Uterus (tissue), 3 donors: ENCODE measurements at regions not wholly inside any gene's neighbourhood (a gene's known extent, or its start where the extent isn't known, plus 50 kb on each side); places are given as distances from the start of the nearest gene placed in this dataset.

Experiments
- DNase-seq, 2 donors: peaks; one replicate each; pipeline ENCODE4 v3.0.0-alpha.2; 2019 to 2020
- H3K27ac ChIP-seq, 2 donors: fragments of 200-600 bp; sonication (generic); 1 replicate in 1 of 2; 2 replicates in 1 of 2; pipeline ENCODE4 v1.5.1; 2016 to 2018
- H3K27me3 ChIP-seq, 2 donors: fragments of 200-600 bp; sonication (generic); one replicate each; pipeline ENCODE4 v1.5.1; 2018 to 2019; ENCODE audit warnings: control low read depth in 1 of 2
- H3K36me3 ChIP-seq, 2 donors: fragments of 200-600 bp; sonication (generic); one replicate each; pipeline ENCODE4 v1.5.1; 2019; ENCODE audit warnings: control low read depth in 1 of 2
- H3K4me1 ChIP-seq, 2 donors: fragments of 200-600 bp; sonication (generic); one replicate each; pipeline ENCODE4 v1.5.1; 2018 to 2019; ENCODE audit warnings: control low read depth in 1 of 2
- H3K4me3 ChIP-seq, 2 donors: fragments of 200-600 bp; sonication (generic); 1 replicate in 1 of 2; 2 replicates in 1 of 2; pipeline ENCODE4 v1.5.1; 2018 to 2019; ENCODE audit warnings: mild to moderate bottlenecking in 1 of 2
- H3K9me3 ChIP-seq, 2 donors: fragments of 200-600 bp; sonication (generic); one replicate each; pipeline ENCODE4 v1.5.1; 2019; ENCODE audit warnings: control low read depth in 1 of 2
- POLR2A ChIP-seq, 2 donors: fragments of 450-650 bp; IDR thresholded peaks; one replicate each; pipeline ENCODE4 v1.6.1; 2016; ENCODE audit warnings: antibody characterized with exemption in 2 of 2, mild to moderate bottlenecking in 1 of 2, moderate library complexity in 1 of 2
- intact Hi-C: fragments of 100-400 bp; cut with DNase I; formaldehyde crosslinking; loops from one replicate; pipeline ENCODE4 v1.15.1; 2023; ENCODE audit warnings: low total_unique reads
- TF ChIP-seq, protein P1 (sequence below), 4 experiments: fragments of 200-600 bp in 2 of 4; fragments of 450-650 bp in 2 of 4; sonication (generic) in 2 of 4; IDR thresholded peaks; one replicate each; pipeline ENCODE4 v1.5.1; 2016 to 2019; ENCODE audit warnings: antibody characterized with exemption in 4 of 4, mild to moderate bottlenecking in 2 of 4, moderate library complexity in 1 of 4
- donor health status: DM: yes; HTN: yes; CAD: no.

DNA sequence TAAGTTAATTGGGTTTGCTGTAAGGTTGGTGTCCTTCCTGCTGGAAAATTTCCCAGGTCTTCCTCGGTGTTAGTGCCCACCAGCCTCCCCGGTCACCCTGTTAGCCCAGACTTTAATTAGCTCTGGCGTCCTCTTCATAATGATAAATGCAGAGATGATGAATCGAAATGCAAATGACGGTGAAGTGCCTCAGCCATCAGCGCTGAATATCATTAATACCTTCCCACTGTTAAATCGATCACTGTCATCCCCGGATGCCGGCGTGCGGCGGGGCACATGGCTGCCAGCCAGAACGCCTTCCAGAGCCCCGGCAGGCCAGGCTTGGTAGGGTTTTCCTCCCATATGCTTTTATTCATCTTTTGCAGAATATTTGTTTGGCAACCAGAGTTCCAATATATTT, 204.5 kb downstream of the IRX2 start:
- H3K27ac ChIP-seq: no peak overlapping the region
- TF ChIP-seq, protein P1, sequence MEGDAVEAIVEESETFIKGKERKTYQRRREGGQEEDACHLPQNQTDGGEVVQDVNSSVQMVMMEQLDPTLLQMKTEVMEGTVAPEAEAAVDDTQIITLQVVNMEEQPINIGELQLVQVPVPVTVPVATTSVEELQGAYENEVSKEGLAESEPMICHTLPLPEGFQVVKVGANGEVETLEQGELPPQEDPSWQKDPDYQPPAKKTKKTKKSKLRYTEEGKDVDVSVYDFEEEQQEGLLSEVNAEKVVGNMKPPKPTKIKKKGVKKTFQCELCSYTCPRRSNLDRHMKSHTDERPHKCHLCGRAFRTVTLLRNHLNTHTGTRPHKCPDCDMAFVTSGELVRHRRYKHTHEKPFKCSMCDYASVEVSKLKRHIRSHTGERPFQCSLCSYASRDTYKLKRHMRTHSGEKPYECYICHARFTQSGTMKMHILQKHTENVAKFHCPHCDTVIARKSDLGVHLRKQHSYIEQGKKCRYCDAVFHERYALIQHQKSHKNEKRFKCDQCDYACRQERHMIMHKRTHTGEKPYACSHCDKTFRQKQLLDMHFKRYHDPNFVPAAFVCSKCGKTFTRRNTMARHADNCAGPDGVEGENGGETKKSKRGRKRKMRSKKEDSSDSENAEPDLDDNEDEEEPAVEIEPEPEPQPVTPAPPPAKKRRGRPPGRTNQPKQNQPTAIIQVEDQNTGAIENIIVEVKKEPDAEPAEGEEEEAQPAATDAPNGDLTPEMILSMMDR (IDR thresholded peaks at IDR 0.05): no peak
- TF ChIP-seq POLR2A (IDR thresholded peaks at IDR 0.05): no peak
- H3K36me3 ChIP-seq: no peaks in the 10 kb centered on the region
- no peak for DNase-seq
- H3K4me1 ChIP-seq: no peaks in the 10 kb centered on the region
- no peaks in the 10 kb centered on the region for H3K27me3 ChIP-seq
- no peak overlapping the region for H3K4me3 ChIP-seq
- intact Hi-C loops: no loop called here
- H3K9me3 ChIP-seq: no peaks in the 10 kb centered on the region

DNA sequence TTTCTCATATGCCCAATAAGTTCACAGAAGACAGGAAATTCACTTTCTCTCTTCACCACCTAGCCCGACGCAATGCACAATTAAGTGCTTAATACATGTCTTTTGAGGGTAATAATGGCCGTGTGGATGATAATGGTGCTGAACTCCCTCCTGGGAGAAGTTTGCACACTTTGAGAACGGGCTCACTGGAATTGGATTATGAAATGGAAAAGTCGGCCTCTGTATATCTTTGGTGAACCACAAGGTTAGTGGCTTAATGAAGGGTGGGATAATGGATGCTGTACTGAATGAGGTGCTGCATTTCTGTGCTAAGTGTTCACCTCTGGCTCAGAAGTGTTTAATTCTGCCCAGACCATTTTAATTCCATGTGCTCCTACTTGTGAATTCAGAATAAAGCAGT, 207.5 kb downstream of the IRX2 start:
- H3K9me3 ChIP-seq: no peaks in the 10 kb centered on the region
- H3K27ac ChIP-seq: no peak overlapping the region
- no peaks in the 10 kb centered on the region for H3K27me3 ChIP-seq
- TF ChIP-seq, protein P1 (IDR thresholded peaks at IDR 0.05): no peak
- TF ChIP-seq POLR2A (IDR thresholded peaks at IDR 0.05): no peak
- H3K36me3 ChIP-seq: no peaks in the 10 kb centered on the region
- H3K4me1 ChIP-seq: no peaks in the 10 kb centered on the region
- intact Hi-C loops: no loop called here
- no peak for DNase-seq
- no peak overlapping the region for H3K4me3 ChIP-seq

DNA sequence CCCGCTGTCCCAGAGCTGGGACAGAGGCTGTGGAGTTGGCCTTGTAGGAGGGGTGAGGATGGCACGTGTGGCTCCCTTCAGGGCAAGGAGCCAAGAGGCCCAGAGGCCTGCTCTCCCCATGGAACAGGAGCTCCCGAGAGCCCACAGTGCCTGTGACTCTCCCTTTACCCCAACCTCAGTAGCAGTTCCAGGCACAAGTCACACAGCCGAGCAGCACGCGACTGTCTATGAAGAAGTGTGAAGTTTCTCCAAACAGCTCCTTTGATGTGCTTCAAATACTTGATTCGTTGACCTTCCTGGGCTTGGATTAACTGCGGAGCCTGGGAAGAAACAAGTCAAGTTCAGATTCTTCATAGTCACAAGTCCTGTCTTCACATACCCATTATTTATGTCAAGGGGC, 208.7 kb downstream of the IRX2 start:
- Histone ChIP-seq H3K36me3 (no peaks in the 10 kb centered on the region), H3K4me3 (no peak overlapping the region), H3K4me1 (no peaks in the 10 kb centered on the region), H3K27me3 (no peaks in the 10 kb centered on the region), H3K9me3 (no peaks in the 10 kb centered on the region), H3K27ac (no peak overlapping the region)
- no peak for DNase-seq
- TF ChIP-seq, protein P1 (IDR thresholded peaks at IDR 0.05): no peak
- no peak for TF ChIP-seq POLR2A (IDR thresholded peaks at IDR 0.05)
- intact Hi-C loops: no loop called here

DNA sequence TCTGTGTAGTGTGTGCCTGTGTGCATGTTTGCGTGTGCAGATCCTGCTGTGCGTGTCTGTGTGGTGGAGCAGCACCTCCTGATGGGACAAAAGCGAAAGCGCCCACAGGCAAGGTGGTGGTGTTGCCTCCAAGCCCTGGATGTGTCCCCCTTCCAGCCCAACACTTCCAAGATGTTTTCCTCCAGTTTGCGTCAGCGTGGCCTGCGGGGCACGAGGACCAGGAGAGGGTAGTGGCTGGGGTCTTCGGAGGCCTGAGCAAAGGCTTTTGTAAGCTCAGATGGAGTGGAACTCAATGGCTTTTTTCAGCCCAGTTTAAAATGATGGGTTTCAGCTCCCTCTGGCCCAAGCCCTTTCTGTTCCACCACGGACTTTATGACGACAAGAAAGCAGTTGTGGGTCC, 209.5 kb downstream of the IRX2 start:
- Histone ChIP-seq H3K36me3 (no peaks in the 10 kb centered on the region), H3K9me3 (no peaks in the 10 kb centered on the region), H3K4me1 (no peaks in the 10 kb centered on the region), H3K27me3 (no peaks in the 10 kb centered on the region), H3K27ac (no peak overlapping the region), H3K4me3 (no peak overlapping the region)
- no peak for DNase-seq
- intact Hi-C loops: no loop called here
- no peak for TF ChIP-seq POLR2A (IDR thresholded peaks at IDR 0.05)
- TF ChIP-seq, protein P1 (IDR thresholded peaks at IDR 0.05): no peak

DNA sequence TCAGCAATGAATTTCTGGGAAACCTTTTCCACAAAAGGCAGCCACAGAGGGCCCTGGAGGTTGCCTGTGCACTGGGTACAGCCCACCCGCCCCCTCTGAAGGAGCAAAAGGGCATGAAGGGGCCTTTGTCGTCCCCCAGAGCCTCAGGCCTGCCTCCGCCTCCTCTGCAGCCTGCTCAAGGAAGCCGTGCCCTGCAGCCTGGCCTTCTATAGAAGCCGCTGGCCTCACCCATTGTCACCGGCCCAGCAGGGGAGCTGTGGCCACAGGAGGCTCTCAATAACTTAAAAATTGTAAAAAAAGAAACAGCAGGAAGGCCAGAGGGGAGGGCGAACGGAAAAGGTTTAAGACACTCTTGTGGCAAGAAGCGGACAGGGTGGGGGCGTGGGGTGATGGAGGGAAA, 213.3 kb downstream of the IRX2 start:
- Histone ChIP-seq H3K36me3 (no peaks in the 10 kb centered on the region), H3K27me3 (no peaks in the 10 kb centered on the region), H3K4me3 (no peak overlapping the region), H3K27ac (no peak overlapping the region), H3K4me1 (no peaks in the 10 kb centered on the region), H3K9me3 (no peaks in the 10 kb centered on the region)
- no peak for TF ChIP-seq POLR2A (IDR thresholded peaks at IDR 0.05)
- TF ChIP-seq, protein P1 (IDR thresholded peaks at IDR 0.05): no peak
- intact Hi-C loops: no loop called here
- no peak for DNase-seq
